Astrocyte of the cerebellum (primary cell): ENCODE measurements at regions not wholly inside any gene's neighbourhood (a gene's known extent, or its start where the extent isn't known, plus 50 kb on each side); places are given as distances from the start of the nearest gene placed in this dataset.

ENCODE experiments used
- DNase-seq: peaks from one replicate; pipeline ENCODE4 v3.0.0-alpha.2; 2011; ENCODE audit warnings: low read depth
- H3K4me3 ChIP-seq: 2 replicates; pipeline ENCODE4 v1.5.1; 2011; ENCODE audit warnings: mild to moderate bottlenecking, low read depth, low read length, moderate library complexity
- in situ Hi-C: cut with HindIII; loops from 2 replicates; pipeline ENCODE4 v1.10.0; 2017; ENCODE audit warnings: low sequenced_read_pairs
- TF ChIP-seq, protein P1 (sequence below): IDR thresholded peaks from 2 replicates; pipeline ENCODE4 v1.5.1; 2012; ENCODE audit warnings: low read length, low read depth, moderate library complexity, mild to moderate bottlenecking; ENCODE audit errors: missing control alignments

DNA sequence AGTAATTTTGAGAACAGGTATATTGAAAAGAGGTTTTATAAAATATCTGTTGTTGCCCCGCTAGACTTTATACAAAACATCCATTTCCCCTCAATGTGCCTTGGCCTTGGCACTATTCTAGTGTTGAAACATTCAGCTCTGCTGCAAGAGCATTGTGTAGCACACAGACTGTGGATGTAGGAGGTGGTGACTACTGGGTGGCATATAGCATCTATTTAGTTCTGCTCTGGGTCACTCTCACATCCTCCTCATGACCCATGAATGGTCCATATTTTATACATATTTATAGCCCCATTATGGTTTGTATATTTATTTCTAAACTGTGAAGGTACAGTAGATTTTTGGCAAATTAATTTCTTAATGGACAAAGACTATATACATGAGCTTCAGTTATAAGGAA, 1022.0 kb upstream of the CELF4 start:
- no peak for DNase-seq
- in situ Hi-C loops = no loop called here
- H3K4me3 ChIP-seq = no peak overlapping the region
- TF ChIP-seq, protein P1, sequence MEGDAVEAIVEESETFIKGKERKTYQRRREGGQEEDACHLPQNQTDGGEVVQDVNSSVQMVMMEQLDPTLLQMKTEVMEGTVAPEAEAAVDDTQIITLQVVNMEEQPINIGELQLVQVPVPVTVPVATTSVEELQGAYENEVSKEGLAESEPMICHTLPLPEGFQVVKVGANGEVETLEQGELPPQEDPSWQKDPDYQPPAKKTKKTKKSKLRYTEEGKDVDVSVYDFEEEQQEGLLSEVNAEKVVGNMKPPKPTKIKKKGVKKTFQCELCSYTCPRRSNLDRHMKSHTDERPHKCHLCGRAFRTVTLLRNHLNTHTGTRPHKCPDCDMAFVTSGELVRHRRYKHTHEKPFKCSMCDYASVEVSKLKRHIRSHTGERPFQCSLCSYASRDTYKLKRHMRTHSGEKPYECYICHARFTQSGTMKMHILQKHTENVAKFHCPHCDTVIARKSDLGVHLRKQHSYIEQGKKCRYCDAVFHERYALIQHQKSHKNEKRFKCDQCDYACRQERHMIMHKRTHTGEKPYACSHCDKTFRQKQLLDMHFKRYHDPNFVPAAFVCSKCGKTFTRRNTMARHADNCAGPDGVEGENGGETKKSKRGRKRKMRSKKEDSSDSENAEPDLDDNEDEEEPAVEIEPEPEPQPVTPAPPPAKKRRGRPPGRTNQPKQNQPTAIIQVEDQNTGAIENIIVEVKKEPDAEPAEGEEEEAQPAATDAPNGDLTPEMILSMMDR = no peak

DNA sequence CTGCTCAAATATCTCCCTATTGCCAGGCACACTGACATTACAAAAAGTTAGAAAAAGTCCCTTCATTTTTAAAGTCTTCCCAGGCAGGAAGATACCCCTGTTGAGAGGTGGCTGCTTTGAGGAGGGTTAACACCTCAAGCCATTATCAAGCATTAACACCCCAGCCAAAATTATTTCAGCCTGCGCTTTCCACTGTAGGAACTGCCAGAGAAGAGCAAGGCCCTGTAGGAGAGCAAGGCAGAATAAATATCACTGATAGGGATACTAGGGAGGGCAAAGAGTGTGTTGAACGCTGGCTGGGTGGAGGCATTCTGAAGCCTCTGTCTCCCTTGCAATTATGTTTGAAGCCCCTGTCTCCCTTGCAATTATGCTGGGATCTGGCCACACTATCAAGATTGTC, 1020.7 kb upstream of the CELF4 start:
- no peak for DNase-seq
- H3K4me3 ChIP-seq = no peak overlapping the region
- TF ChIP-seq, protein P1 = no peak
- in situ Hi-C loops = no loop called here

- TF ChIP-seq, protein P1 = no peak
- no peak overlapping the region for H3K4me3 ChIP-seq
- in situ Hi-C loops = no loop called here
- DNase-seq = no peak
Observed at GRCh38 chr18:38579764-38580163, 1014.2 kb upstream of the CELF4 start.

GRCh38 chr18:38576916-38577315, 1011.3 kb upstream of the CELF4 start:
- in situ Hi-C loops = no loop called here
- no peak for DNase-seq
- H3K4me3 ChIP-seq = no peak overlapping the region
- TF ChIP-seq, protein P1 = no peak

DNA sequence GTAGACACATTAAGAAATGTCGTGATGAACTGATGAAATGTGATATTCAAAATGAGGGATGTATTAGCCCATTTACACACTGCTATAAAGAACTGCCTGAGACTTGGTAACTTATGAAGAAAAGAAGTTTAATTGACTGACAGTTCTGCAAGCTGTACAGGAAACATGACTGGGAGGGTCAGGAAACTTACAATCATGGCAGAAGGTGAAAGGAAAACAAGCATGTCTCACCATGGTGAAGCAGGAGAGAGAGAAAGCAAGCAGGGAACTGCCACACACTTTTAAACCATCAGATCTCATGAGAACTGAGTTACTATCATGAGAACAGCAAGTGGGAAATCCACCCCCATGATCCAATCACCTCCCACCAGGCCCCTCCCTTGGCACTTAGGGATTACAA, 1010.8 kb upstream of the CELF4 start:
- TF ChIP-seq, protein P1 = no peak
- DNase-seq = no peak

DNA sequence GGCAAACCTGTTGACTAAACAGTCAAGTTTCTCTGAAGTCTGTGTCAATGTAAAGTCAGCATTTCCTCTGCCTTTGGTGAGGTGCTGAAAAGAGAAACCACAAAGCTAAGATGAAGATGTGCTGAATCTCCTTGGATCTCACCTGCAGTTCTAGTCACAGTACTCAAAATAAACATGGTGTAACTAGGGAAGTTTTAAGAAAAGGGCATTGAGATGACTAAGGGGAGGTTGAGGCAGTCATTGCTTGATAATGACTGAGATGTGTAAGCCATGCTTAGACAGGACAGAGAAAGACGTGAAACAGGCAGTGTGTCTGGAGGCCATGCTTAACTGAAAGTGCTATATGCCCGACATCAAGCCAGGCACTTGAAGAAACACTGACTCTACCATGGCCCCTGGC, 1010.0 kb upstream of the CELF4 start:
- no peak for DNase-seq

More for the DNA sequence above, 1010.8 kb upstream of the CELF4 start:
- in situ Hi-C loops = no loop called here
- H3K4me3 ChIP-seq = no peak overlapping the region

More for the DNA sequence above, 1010.0 kb upstream of the CELF4 start:
- no peak overlapping the region for H3K4me3 ChIP-seq
- TF ChIP-seq, protein P1 = no peak
- in situ Hi-C loops = no loop called here
